ENCODE measurements at regions not wholly inside any gene's neighbourhood (a gene's known extent, or its start where the extent isn't known, plus 50 kb on each side); places are given as distances from the start of the nearest gene placed in this dataset.

GRCh38 chr3:13259831-13260230 is 160.3 kb downstream of the NUP210 start:
- ChIA-PET CTCF (no interaction called here), POLR2A (ENCODE audit: unreplicated experiment) (no interaction called here)
- TF ChIP-seq EZH2 (IDR thresholded peaks at IDR 0.05; ENCODE audit: low read depth) (no peak), CTCF (conservative IDR thresholded peaks at IDR 0.05) (no peak)
- Histone ChIP-seq H4K20me1 (ENCODE audit: insufficient read depth) (no peaks in the 10 kb centered on the region; the same call in 1 of the 2 replicates), H3K4me3 (no peak overlapping the region), H3F3A (ENCODE audit: insufficient read depth, low read depth) (no peaks in the 10 kb centered on the region), H3K79me2 (ENCODE audit: low read depth) (no peaks in the 10 kb centered on the region), H3K27me3 (ENCODE audit: insufficient read depth, low read depth) (no peaks in the 10 kb centered on the region), H3K4me1 (replicated peaks; ENCODE audit: insufficient read depth) (no peaks in the 10 kb centered on the region), H3K4me2 (no peak overlapping the region), H3K27ac (no peak overlapping the region), H3K36me3 (ENCODE audit: low read depth) (no peaks in the 10 kb centered on the region), H3K9me3 (ENCODE audit: insufficient read depth, low read depth) (no peaks in the 10 kb centered on the region), H2AFZ (no peak overlapping the region), H3K9me2 (ENCODE audit: insufficient read depth) (no peaks in the 10 kb centered on the region)
- BruUV-seq (replicated peaks): no TSS peak
- DNase-seq: no peak
- intact Hi-C loops (cut with micrococcal nuclease; ENCODE audit: unreplicated experiment): no loop called here

GRCh38 chr3:13258986-13259514 is 161.1 kb downstream of the NUP210 start:
- Histone ChIP-seq H3K36me3 (ENCODE audit: low read depth) (no peaks in the 10 kb centered on the region), H4K20me1 (ENCODE audit: insufficient read depth) (no peaks in the 10 kb centered on the region; the same call in 1 of the 2 replicates), H3K4me1 (replicated peaks; ENCODE audit: insufficient read depth) (no peaks in the 10 kb centered on the region), H3K4me3 (no peak overlapping the region), H3K27ac (no peak overlapping the region), H3K27me3 (ENCODE audit: insufficient read depth, low read depth) (no peaks in the 10 kb centered on the region), H3K79me2 (ENCODE audit: low read depth) (no peaks in the 10 kb centered on the region), H3K4me2 (no peak overlapping the region), H3K9me3 (ENCODE audit: insufficient read depth, low read depth) (no peaks in the 10 kb centered on the region), H3K9me2 (ENCODE audit: insufficient read depth) (no peaks in the 10 kb centered on the region), H3F3A (ENCODE audit: insufficient read depth, low read depth) (no peaks in the 10 kb centered on the region), H2AFZ (no peak overlapping the region)
- DNase-seq: no peak
- no peak for TF ChIP-seq CTCF (conservative IDR thresholded peaks at IDR 0.05)
- no peak for TF ChIP-seq EZH2 (IDR thresholded peaks at IDR 0.05; ENCODE audit: low read depth)
- no TSS peak for BruUV-seq (replicated peaks)
- ChIA-PET CTCF (no interaction called here), POLR2A (ENCODE audit: unreplicated experiment) (no interaction called here)
- intact Hi-C loops (cut with micrococcal nuclease; ENCODE audit: unreplicated experiment): no loop called here

- no TSS peak for BruUV-seq (replicated peaks)
- TF ChIP-seq CTCF (conservative IDR thresholded peaks at IDR 0.05) (no peak), EZH2 (IDR thresholded peaks at IDR 0.05; ENCODE audit: low read depth) (no peak)
- POLR2A ChIA-PET (ENCODE audit: unreplicated experiment): no interaction called here
- Histone ChIP-seq H3F3A (ENCODE audit: insufficient read depth, low read depth) (no peaks in the 10 kb centered on the region), H3K4me1 (replicated peaks; ENCODE audit: insufficient read depth) (no peaks in the 10 kb centered on the region), H3K27me3 (ENCODE audit: insufficient read depth, low read depth) (no peaks in the 10 kb centered on the region), H4K20me1 (ENCODE audit: insufficient read depth) (no peaks in the 10 kb centered on the region; the same call in 1 of the 2 replicates), H3K4me2 (no peak overlapping the region), H3K79me2 (ENCODE audit: low read depth) (no peaks in the 10 kb centered on the region), H3K27ac (no peak overlapping the region), H3K36me3 (ENCODE audit: low read depth) (no peaks in the 10 kb centered on the region), H2AFZ (no peak overlapping the region), H3K9me2 (ENCODE audit: insufficient read depth) (no peaks in the 10 kb centered on the region), H3K9me3 (ENCODE audit: insufficient read depth, low read depth) (no peaks in the 10 kb centered on the region), H3K4me3 (no peak overlapping the region)
- intact Hi-C loops (cut with micrococcal nuclease; ENCODE audit: unreplicated experiment): no loop called here
- CTCF ChIA-PET: no interaction called here
- no peak for DNase-seq
Observed at GRCh38 chr3:13258280-13258679, 161.8 kb downstream of the NUP210 start.
